ENCODE measurements at regions not wholly inside any gene's neighbourhood (a gene's known extent, or its start where the extent isn't known, plus 50 kb on each side); places are given as distances from the start of the nearest gene placed in this dataset.

DNA sequence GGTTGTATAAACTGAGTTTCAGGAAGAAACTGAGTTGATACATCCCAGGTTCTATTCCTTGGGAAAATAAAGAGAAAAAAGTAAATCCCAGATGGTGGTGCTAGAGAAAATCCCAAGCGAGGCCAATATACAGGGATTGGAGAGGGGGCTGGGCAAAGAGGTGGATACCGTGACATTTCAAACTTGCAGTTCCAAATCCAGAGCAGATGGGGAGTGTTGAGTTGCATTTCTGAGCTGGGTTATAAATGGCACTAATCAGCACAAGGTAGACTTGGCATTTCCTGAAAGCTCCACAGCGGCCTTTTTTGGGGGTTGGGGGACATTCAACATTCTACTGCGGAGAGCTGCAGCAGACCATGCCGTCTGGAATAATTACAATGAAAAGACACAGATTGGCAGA lies 224.4 kb downstream of the NXNL2 start:
- Histone ChIP-seq H3K79me2 (ENCODE audit: insufficient read depth, low read length) (no peaks in the 10 kb centered on the region), H3K79me1 (ENCODE audit: insufficient read depth, low read depth, low read length, poor library complexity, severe bottlenecking) (no peaks in the 10 kb centered on the region), H4K91ac (ENCODE audit: insufficient read length, low read depth, low read length) (no peak overlapping the region), H3K23me2 (ENCODE audit: insufficient read length, low read depth, low read length, poor library complexity, severe bottlenecking) (no peaks in the 10 kb centered on the region), H3K14ac (ENCODE audit: insufficient read depth, low read length) (no peak overlapping the region), H3K4me2 (ENCODE audit: insufficient read depth, insufficient read length, low read length) (no peak overlapping the region), H3K4me1 (ENCODE audit: insufficient read depth, low read length) (no peaks in the 10 kb centered on the region), H4K20me1 (ENCODE audit: control insufficient read depth, insufficient read depth, insufficient read length) (no peaks in the 10 kb centered on the region), H4K8ac (replicated peaks; ENCODE audit: insufficient read length, low read depth, low read length) (no peak overlapping the region), H3K9me3 (ENCODE audit: control insufficient read depth, low read depth, low read length) (no peaks in the 10 kb centered on the region), H2BK120ac (ENCODE audit: low read depth, low read length, poor library complexity, severe bottlenecking) (no peak overlapping the region), H2BK15ac (ENCODE audit: low read depth, low read length) (no peak overlapping the region), H3K23ac (ENCODE audit: insufficient read length, low read depth, low read length) (no peak overlapping the region), H2AFZ (ENCODE audit: low read length) (no peak overlapping the region), H2BK5ac (ENCODE audit: insufficient read length, low read length) (no peak overlapping the region), H3T11ph (ENCODE audit: low read length) (no peak overlapping the region), H2BK12ac (ENCODE audit: insufficient read length, low read depth, low read length) (no peak overlapping the region), H2AK5ac (ENCODE audit: insufficient read length, low read length) (no peak overlapping the region), H3K27ac (ENCODE audit: insufficient read length, low read depth, low read length) (no peak overlapping the region), H3K56ac (ENCODE audit: insufficient read length, low read depth, low read length) (no peak overlapping the region), H3K4ac (ENCODE audit: low read depth, low read length) (no peak overlapping the region), H3K18ac (ENCODE audit: insufficient read length, low read depth, low read length) (no peak overlapping the region), H3K9ac (ENCODE audit: extremely low read depth, insufficient read length, low read length) (no peak overlapping the region), H3K27me3 (ENCODE audit: insufficient read depth, low read length) (no peaks in the 10 kb centered on the region), H4K5ac (ENCODE audit: insufficient read length, low read depth, low read length) (no peak overlapping the region), H2BK20ac (ENCODE audit: low read depth, low read length, poor library complexity, severe bottlenecking) (no peak overlapping the region)
- Mint-ChIP-seq H3K4me3 (no peak overlapping the region), H3K9me3 (no peaks in the 10 kb centered on the region; a peak in 1 of 5 replicates), H3K27ac (no peak overlapping the region), H3K36me3 (ENCODE audit: insufficient read depth in 1 of 3, low read depth in 3 of 3) (no peaks in the 10 kb centered on the region), H3K4me1 (peaks cover 0 to 7% of the 10 kb centered on the region in 2 experiments; a peak in 1 of 4 replicates), H3K27me3 (ENCODE audit: low read depth) (no peaks in the 10 kb centered on the region; the same call in 1 of the 2 replicates)
- TF ChIP-seq, protein P1, sequence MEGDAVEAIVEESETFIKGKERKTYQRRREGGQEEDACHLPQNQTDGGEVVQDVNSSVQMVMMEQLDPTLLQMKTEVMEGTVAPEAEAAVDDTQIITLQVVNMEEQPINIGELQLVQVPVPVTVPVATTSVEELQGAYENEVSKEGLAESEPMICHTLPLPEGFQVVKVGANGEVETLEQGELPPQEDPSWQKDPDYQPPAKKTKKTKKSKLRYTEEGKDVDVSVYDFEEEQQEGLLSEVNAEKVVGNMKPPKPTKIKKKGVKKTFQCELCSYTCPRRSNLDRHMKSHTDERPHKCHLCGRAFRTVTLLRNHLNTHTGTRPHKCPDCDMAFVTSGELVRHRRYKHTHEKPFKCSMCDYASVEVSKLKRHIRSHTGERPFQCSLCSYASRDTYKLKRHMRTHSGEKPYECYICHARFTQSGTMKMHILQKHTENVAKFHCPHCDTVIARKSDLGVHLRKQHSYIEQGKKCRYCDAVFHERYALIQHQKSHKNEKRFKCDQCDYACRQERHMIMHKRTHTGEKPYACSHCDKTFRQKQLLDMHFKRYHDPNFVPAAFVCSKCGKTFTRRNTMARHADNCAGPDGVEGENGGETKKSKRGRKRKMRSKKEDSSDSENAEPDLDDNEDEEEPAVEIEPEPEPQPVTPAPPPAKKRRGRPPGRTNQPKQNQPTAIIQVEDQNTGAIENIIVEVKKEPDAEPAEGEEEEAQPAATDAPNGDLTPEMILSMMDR (conservative IDR thresholded peaks at IDR 0.05) = no peak
- WGBS (ENCODE audit: extremely low coverage, insufficient read length, low lambda C conversion rate) = no CpG with 5 or more reads among the region's 5 CpGs
- DNase-seq = no peak

Measured in H9 (cell line).